Kidney (tissue), 13 donors: ENCODE measurements at regions not wholly inside any gene's neighbourhood (a gene's known extent, or its start where the extent isn't known, plus 50 kb on each side); places are given as distances from the start of the nearest gene placed in this dataset.
A peak's percentile ranks its signal among the peaks of the same experiment; 100 is the strongest.

Experiments used
- DNase-seq, 5 donors: peaks; one replicate each; pipeline ENCODE4 v3.0.0-alpha.2; 2013 to 2020
- FAIRE-seq: peaks from 2 replicates; lab custom pipeline; 2012; peaks lifted over from hg19 to GRCh38; lab: Jason Lieb, UNC
- H3K27ac ChIP-seq, 2 donors: one replicate each; pipeline ENCODE4 v1.7.0; 2013; ENCODE audit warnings: low read depth in 2 of 2, low read length in 2 of 2, inconsistent platforms in 1 of 2
- H3K27me3 ChIP-seq: one replicate; pipeline ENCODE4 v1.7.1; 2013; ENCODE audit warnings: low read length, inconsistent platforms; ENCODE audit not compliant: control insufficient read depth, insufficient read depth
- H3K36me3 ChIP-seq, 3 donors: one replicate each; pipeline versions ENCODE4 v1.7.0 to v1.7.1; 2013; ENCODE audit warnings: low read length in 3 of 3, control low read depth in 1 of 3, inconsistent platforms in 1 of 3; ENCODE audit not compliant: insufficient read depth in 3 of 3, control insufficient read depth in 2 of 3
- H3K4me1 ChIP-seq, 3 donors: one replicate each; pipeline versions ENCODE4 v1.7.0 to v1.7.1; 2013; ENCODE audit warnings: low read length in 3 of 3, inconsistent platforms in 1 of 3, low read depth in 1 of 3; ENCODE audit not compliant: control insufficient read depth in 2 of 3, insufficient read depth in 2 of 3
- H3K4me3 ChIP-seq, 3 donors: one replicate each; pipeline versions ENCODE4 v1.7.0 to v1.8.1; 2013; ENCODE audit warnings: low read length in 3 of 3, control low read depth in 1 of 3, inconsistent platforms in 1 of 3
- H3K9ac ChIP-seq, 3 donors: one replicate each; pipeline versions ENCODE4 v1.7.0 to v1.7.1; 2013; ENCODE audit warnings: low read length in 3 of 3, control low read depth in 1 of 3, inconsistent platforms in 1 of 3
- H3K9me3 ChIP-seq, 3 donors: one replicate each; pipeline versions ENCODE4 v1.7.0 to v1.7.1; 2013; ENCODE audit warnings: low read length in 3 of 3, control low read depth in 1 of 3, inconsistent platforms in 1 of 3; ENCODE audit not compliant: control insufficient read depth in 2 of 3, insufficient read depth in 1 of 3
- intact Hi-C: fragments of 100-400 bp; cut with DNase I; formaldehyde crosslinking; loops from one replicate; pipeline ENCODE4 v1.11.1; 2022
- TF ChIP-seq, protein P1 (sequence below): IDR thresholded peaks from 3 replicates; pipeline ENCODE4 v1.5.1; 2012; ENCODE audit warnings: mild to moderate bottlenecking, moderate library complexity, borderline replicate concordance; ENCODE audit not compliant: insufficient read depth; ENCODE audit errors: extremely low read depth
- donor health status: control.
- donor health status: control.
- donor health status: control.
- donor health status: control.
- donor health status: control.
- donor health status: DM: yes; HTN: yes; CAD: no.
- donor health status: Normal renal cell carcinoma (clear cell type).

DNA sequence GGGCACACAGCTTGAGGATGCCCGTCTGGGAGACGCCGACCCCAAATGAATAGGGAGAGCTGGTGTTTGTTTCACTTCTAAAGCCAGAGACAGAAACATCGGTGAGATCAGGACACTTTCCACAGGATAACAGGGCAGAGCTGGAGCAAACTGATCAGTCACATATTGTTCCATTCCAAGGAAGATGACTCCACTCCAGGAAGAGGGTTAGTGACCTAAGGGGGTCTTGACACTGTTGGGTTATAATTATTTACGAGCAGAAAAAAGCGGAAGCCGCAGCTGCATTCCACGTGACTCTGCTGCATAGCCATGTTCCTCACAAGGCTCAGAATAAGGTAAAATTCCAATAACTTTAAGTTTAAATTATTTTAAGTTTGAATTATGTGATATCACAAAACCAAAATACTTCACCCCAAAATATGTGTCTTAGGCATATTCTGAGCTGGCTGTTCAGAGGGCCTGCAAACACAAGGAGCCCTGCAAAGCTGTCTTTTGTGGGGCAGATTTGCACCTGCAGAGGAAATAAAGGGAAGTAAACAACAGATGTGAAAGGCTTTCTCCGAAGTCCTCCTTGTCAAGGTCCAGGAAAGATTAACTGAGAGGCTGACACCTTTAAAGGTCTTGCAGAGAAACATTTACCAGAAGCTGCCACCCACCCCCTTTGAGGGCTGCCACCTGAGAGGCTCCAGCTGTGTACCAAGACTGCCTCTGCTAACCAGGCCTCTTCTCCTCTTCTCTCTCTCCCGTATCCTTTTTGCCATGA, 819.2 kb downstream of the UQCRFS1 start:
- Histone ChIP-seq H3K27me3 (no peaks in the 10 kb centered on the region), H3K9ac (no peak overlapping the region), H3K36me3 (no peaks in the 10 kb centered on the region), H3K27ac (no peak overlapping the region), H3K4me1 (no peaks in the 10 kb centered on the region), H3K4me3 (no peak overlapping the region), H3K9me3 (no peaks in the 10 kb centered on the region)
- TF ChIP-seq, protein P1, sequence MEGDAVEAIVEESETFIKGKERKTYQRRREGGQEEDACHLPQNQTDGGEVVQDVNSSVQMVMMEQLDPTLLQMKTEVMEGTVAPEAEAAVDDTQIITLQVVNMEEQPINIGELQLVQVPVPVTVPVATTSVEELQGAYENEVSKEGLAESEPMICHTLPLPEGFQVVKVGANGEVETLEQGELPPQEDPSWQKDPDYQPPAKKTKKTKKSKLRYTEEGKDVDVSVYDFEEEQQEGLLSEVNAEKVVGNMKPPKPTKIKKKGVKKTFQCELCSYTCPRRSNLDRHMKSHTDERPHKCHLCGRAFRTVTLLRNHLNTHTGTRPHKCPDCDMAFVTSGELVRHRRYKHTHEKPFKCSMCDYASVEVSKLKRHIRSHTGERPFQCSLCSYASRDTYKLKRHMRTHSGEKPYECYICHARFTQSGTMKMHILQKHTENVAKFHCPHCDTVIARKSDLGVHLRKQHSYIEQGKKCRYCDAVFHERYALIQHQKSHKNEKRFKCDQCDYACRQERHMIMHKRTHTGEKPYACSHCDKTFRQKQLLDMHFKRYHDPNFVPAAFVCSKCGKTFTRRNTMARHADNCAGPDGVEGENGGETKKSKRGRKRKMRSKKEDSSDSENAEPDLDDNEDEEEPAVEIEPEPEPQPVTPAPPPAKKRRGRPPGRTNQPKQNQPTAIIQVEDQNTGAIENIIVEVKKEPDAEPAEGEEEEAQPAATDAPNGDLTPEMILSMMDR, result no peak
- DNase-seq (peak in 4 of 5 donors; percentile 66 to 83 (median 79)), FAIRE-seq (no peak)
- intact Hi-C loops, result no loop called here

DNA sequence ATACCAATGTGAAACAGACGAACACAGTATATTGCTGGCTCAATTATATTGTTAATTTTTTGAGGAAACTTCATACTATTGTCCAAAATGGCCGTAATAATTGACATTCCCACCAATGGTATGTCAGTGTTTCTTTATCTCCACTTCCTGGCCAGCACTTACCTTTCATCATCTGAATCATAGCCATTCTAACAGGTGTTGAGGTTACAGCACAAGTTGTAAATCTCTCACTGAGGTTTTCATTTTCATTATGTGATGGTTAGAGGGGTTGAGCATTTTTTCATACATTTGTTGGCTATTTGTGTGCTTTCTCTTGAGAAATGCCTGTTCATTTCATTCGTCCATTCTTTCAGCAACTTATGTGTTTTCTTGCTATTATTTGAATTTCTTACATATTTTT, 824.0 kb downstream of the UQCRFS1 start:
- no peak overlapping the region for H3K9ac ChIP-seq
- H3K9me3 ChIP-seq, result no peaks in the 10 kb centered on the region
- no peak for DNase-seq
- FAIRE-seq, result no peak
- H3K4me1 ChIP-seq, result no peaks in the 10 kb centered on the region
- H3K4me3 ChIP-seq, result no peak overlapping the region
- no peaks in the 10 kb centered on the region for H3K27me3 ChIP-seq
- TF ChIP-seq, protein P1, result no peak
- no peak overlapping the region for H3K27ac ChIP-seq
- H3K36me3 ChIP-seq, result no peaks in the 10 kb centered on the region
- intact Hi-C loops, result no loop called here

DNA sequence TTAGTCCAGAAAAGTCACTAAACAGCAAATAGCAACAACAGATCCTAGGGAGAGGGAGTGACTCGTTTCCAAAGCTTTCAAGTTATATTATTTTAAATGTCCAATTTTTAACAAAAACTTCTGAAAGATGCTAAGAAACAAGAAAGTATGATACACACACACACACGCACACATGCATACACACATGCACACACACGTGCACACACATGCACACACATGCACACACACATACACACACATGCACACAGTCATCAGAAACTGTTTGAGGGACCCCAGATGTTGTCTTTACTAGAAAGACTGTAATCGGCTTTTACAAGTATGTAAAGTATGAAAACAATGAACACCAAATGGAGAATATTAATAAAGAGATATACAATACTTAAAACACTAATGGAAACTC, 825.4 kb downstream of the UQCRFS1 start:
- H3K9ac ChIP-seq, result no peak overlapping the region
- TF ChIP-seq, protein P1, result no peak
- no peaks in the 10 kb centered on the region for H3K36me3 ChIP-seq
- H3K27ac ChIP-seq, result no peak overlapping the region
- H3K4me1 ChIP-seq, result no peaks in the 10 kb centered on the region
- no peaks in the 10 kb centered on the region for H3K9me3 ChIP-seq
- FAIRE-seq (no peak), DNase-seq (no peak)
- H3K27me3 ChIP-seq, result no peaks in the 10 kb centered on the region
- no peak overlapping the region for H3K4me3 ChIP-seq
- intact Hi-C loops, result no loop called here
